Liver (tissue), 3 donors: ENCODE measurements at regions not wholly inside any gene's neighbourhood (a gene's known extent, or its start where the extent isn't known, plus 50 kb on each side); places are given as distances from the start of the nearest gene placed in this dataset.

ENCODE experiments used
- EGR1 ChIP-seq, 2 donors: IDR thresholded peaks; 2 replicates each; pipeline ENCODE4 v1.6.1; 2016 to 2018; ENCODE audit warnings: antibody characterized with exemption in 2 of 2, low read depth in 2 of 2
- HNF4G ChIP-seq: IDR thresholded peaks from 2 replicates; pipeline ENCODE4 v1.6.1; 2016; ENCODE audit warnings: antibody characterized with exemption
- MAX ChIP-seq: IDR thresholded peaks from 2 replicates; pipeline ENCODE4 v1.6.1; 2016; ENCODE audit warnings: antibody characterized with exemption
- RAD21 ChIP-seq, 2 donors: IDR thresholded peaks; 2 replicates each; pipeline ENCODE4 v1.6.1; 2016; ENCODE audit warnings: antibody characterized with exemption in 2 of 2, mild to moderate bottlenecking in 2 of 2
- REST ChIP-seq: IDR thresholded peaks from 2 replicates; pipeline ENCODE4 v1.6.1; 2016; ENCODE audit warnings: antibody characterized with exemption, mild to moderate bottlenecking
- SP1 ChIP-seq: IDR thresholded peaks from 2 replicates; pipeline ENCODE4 v1.6.1; 2018; ENCODE audit warnings: antibody characterized with exemption, mild to moderate bottlenecking
- YY1 ChIP-seq: IDR thresholded peaks from 2 replicates; pipeline ENCODE4 v1.6.1; 2016; ENCODE audit warnings: antibody characterized with exemption, mild to moderate bottlenecking
- ZBTB33 ChIP-seq: IDR thresholded peaks from 2 replicates; pipeline ENCODE4 v1.6.1; 2016; ENCODE audit warnings: antibody characterized with exemption
- TF ChIP-seq, protein P1 (sequence below): fragments of 150-350 bp; IDR thresholded peaks from 2 replicates; pipeline ENCODE4 v1.5.1; 2017; ENCODE audit warnings: improper control_type of control experiment, low read depth, low read length; ENCODE audit not compliant: missing input control
- TF ChIP-seq, protein P2 (sequence below): IDR thresholded peaks from 2 replicates; pipeline ENCODE4 v1.6.1; 2016; ENCODE audit warnings: antibody characterized with exemption
- donor health status: healthy.
- donor health status: healthy.

GRCh38 chr11:11757909-11758308 is 83.9 kb upstream of the USP47 start:
- TF ChIP-seq REST (no peak), MAX (no peak), RAD21 (IDR thresholded peaks at IDR 0.05) (no peak), SP1 (no peak), EGR1 (IDR thresholded peaks at IDR 0.05; ENCODE audit: low read depth in 2 of 2) (no peak), ZBTB33 (no peak), YY1 (no peak), HNF4G (no peak)
- TF ChIP-seq, protein P1, sequence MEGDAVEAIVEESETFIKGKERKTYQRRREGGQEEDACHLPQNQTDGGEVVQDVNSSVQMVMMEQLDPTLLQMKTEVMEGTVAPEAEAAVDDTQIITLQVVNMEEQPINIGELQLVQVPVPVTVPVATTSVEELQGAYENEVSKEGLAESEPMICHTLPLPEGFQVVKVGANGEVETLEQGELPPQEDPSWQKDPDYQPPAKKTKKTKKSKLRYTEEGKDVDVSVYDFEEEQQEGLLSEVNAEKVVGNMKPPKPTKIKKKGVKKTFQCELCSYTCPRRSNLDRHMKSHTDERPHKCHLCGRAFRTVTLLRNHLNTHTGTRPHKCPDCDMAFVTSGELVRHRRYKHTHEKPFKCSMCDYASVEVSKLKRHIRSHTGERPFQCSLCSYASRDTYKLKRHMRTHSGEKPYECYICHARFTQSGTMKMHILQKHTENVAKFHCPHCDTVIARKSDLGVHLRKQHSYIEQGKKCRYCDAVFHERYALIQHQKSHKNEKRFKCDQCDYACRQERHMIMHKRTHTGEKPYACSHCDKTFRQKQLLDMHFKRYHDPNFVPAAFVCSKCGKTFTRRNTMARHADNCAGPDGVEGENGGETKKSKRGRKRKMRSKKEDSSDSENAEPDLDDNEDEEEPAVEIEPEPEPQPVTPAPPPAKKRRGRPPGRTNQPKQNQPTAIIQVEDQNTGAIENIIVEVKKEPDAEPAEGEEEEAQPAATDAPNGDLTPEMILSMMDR = no peak
- TF ChIP-seq, protein P2, sequence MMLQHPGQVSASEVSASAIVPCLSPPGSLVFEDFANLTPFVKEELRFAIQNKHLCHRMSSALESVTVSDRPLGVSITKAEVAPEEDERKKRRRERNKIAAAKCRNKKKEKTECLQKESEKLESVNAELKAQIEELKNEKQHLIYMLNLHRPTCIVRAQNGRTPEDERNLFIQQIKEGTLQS = no peak
